GM06990 (cell line): ENCODE measurements at regions not wholly inside any gene's neighbourhood (a gene's known extent, or its start where the extent isn't known, plus 50 kb on each side); places are given as distances from the start of the nearest gene placed in this dataset.
"Not testable (repeated sequence)": the region's sequence is repeated elsewhere in the genome, so short reads cannot be mapped to it uniquely, and the experiment has no call there.

ENCODE experiments used
- DNase-seq: peaks from one replicate; pipeline ENCODE4 v3.0.0-alpha.2; 2011; ENCODE audit not compliant: insufficient read length; ENCODE audit errors: extremely low read depth
- H3K27me3 ChIP-seq: replicated peaks from 2 replicates; pipeline ENCODE4 v1.6.0; 2011; ENCODE audit warnings: low read length; ENCODE audit not compliant: control insufficient read depth, insufficient read depth
- H3K36me3 ChIP-seq: 2 replicates; pipeline ENCODE4 v1.5.1; 2011; ENCODE audit warnings: low read length; ENCODE audit not compliant: control insufficient read depth, insufficient read depth
- H3K4me3 ChIP-seq: replicated peaks from 2 replicates; pipeline ENCODE4 v1.5.1; 2011; ENCODE audit warnings: low read depth, mild to moderate bottlenecking, control low read depth, low read length
- TF ChIP-seq, protein P1 (sequence below): IDR thresholded peaks from 2 replicates; pipeline ENCODE4 v1.5.1; 2011; ENCODE audit warnings: low read length, control low read depth, mild to moderate bottlenecking, inconsistent platforms; ENCODE audit not compliant: insufficient read depth, poor library complexity, severe bottlenecking

DNA sequence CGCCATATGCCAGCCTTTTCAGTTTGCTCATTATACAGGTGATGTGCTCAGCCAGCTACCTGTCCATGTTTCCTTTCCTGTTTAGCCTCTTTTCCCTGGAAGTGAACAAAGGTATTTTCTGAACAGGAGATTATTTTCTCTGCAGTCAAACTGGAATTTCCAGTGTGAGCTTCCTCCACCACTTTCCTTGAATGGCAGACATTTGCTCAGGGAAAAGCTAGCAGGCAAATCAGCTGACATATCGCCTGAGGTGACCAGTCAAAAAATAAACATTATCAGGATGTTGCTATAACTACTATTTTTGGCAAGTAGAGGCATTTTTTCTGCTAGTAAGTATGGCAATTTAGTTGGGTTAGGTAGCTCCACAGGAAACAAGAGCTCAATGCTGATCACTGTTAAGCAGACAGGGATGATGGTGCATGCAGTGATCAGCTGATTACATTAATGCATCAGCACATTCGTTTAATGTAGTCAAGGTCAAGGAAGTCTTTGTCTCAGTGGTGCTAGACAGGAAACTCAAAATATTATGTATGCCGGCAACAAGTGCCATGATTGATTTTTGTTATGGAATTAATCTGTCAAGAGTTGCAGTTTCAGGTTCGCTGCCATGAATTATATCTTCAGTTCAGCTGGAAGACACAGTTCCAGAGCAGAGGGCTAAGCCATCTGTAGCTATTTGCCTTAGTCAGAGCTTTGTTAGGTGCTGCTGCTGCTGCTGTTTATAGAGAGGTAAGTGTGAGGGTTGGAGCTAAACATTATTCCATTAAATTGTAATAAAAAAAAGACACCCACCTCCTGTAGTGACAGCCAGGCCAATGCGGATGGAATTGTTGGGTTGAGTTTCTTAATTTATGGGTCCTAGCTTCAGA, 179.7 kb upstream of the ST6GALNAC5 start:
- Histone ChIP-seq H3K36me3 (no peaks in the 10 kb centered on the region), H3K27me3 (no peaks in the 10 kb centered on the region), H3K4me3 (no peak overlapping the region)
- DNase-seq = no peak
- TF ChIP-seq, protein P1, sequence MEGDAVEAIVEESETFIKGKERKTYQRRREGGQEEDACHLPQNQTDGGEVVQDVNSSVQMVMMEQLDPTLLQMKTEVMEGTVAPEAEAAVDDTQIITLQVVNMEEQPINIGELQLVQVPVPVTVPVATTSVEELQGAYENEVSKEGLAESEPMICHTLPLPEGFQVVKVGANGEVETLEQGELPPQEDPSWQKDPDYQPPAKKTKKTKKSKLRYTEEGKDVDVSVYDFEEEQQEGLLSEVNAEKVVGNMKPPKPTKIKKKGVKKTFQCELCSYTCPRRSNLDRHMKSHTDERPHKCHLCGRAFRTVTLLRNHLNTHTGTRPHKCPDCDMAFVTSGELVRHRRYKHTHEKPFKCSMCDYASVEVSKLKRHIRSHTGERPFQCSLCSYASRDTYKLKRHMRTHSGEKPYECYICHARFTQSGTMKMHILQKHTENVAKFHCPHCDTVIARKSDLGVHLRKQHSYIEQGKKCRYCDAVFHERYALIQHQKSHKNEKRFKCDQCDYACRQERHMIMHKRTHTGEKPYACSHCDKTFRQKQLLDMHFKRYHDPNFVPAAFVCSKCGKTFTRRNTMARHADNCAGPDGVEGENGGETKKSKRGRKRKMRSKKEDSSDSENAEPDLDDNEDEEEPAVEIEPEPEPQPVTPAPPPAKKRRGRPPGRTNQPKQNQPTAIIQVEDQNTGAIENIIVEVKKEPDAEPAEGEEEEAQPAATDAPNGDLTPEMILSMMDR = no peak

DNA sequence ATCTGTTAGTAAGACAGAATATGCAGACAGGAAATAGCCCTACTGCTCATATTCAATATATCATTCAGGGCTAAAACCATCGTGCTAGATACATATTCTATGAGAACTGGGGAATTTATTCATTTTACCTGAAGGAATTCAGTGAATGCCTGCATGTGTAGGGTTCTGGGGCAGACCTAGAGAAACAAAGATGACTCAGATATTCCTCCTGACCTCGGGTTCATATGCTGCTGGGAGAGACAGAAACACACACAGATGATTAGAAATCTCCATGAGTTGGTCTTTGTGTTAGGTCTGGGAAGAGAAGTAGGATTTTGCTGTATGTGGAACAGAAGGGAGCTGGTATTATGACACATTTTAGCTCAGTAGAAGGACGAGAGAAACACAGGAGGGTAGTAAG, 176.5 kb upstream of the ST6GALNAC5 start:
- no peak overlapping the region for H3K4me3 ChIP-seq
- DNase-seq = no peak
- no peaks in the 10 kb centered on the region for H3K27me3 ChIP-seq
- TF ChIP-seq, protein P1 = no peak
- no peaks in the 10 kb centered on the region for H3K36me3 ChIP-seq

DNA sequence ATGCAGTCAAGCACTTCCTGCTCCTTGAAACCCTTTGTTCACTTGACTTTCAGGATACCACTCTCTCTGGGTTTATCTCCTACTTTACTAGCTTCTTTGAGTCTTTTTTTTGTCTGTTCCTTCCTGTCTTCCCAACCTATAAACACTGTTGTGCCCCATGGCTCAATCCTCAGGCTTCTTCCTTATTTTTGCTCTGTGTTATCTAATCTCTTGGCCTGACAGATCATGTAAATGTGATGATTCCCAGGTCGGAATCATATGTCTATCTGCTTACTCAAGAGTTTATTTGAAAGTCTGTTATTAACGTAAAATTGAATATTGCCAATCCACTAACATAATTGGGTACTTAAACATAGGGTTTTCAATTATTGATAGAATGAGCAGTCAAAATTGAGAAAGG, 171.7 kb upstream of the ST6GALNAC5 start:
- Histone ChIP-seq H3K4me3 (no peak overlapping the region), H3K27me3 (no peaks in the 10 kb centered on the region), H3K36me3 (no peaks in the 10 kb centered on the region)
- no peak for DNase-seq
- TF ChIP-seq, protein P1 = no peak

DNA sequence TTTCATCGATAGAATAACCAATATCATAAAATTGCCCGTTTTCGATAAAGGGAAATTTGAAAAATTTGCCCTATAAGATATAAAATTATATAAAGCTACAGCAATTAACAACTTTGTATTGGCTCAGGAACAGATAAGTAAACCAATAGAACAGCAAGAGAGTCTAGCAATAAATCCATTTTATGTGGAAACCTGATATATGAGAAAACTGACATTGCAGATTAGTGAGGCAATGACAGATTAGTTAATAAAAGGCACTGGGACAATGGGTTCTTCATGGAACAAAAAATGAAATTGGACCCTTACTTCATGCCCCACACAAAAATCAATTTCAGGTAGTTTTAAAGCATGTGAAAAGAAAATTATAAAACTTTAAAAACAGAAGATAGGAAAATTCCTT, 169.9 kb upstream of the ST6GALNAC5 start:
- DNase-seq = no peak
- H3K4me3 ChIP-seq = no peak overlapping the region
- TF ChIP-seq, protein P1 = no peak
- H3K36me3 ChIP-seq = no peaks in the 10 kb centered on the region
- H3K27me3 ChIP-seq = no peaks in the 10 kb centered on the region

DNA sequence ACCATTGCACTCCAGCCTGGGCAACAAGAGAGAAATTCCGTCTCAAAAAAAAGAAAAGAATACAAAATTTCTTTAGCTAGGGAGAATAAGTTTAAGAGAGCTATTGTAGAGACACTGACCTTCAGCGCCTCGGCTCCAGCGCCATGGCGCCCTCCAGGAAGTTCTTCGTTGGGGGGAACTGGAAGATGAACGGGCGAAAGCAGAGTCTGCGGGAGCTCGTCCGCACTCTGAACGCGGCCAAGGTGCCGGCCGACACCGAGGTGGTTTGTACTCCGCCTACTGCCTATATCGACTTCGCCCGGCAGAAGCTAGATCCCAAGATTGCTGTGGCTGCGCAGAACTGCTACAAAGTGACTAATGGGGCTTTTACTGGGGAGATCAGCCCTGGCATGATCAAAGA, 167.6 kb upstream of the ST6GALNAC5 start:
- H3K36me3 ChIP-seq, H3K4me3 ChIP-seq, DNase-seq, H3K27me3 ChIP-seq: not testable (repeated sequence)

DNA sequence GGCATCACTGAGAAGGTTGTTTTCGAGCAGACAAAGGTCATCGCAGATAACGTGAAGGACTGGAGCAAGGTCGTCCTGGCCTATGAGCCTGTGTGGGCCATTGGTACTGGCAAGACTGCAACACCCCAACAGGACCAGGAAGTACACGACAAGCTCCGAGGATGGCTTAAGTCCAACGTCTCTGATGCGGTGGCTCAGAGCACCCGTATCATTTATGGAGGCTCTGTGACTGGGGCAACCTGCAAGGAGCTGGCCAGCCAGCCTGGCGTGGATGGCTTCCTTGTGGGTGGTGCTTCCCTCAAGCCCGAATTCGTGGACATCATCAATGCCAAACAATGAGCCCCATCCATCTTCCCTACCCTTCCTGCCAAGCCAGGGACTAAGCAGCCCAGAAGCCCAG, 167.1 kb upstream of the ST6GALNAC5 start:
- not testable (repeated sequence) for DNase-seq, H3K36me3 ChIP-seq, H3K27me3 ChIP-seq, H3K4me3 ChIP-seq

DNA sequence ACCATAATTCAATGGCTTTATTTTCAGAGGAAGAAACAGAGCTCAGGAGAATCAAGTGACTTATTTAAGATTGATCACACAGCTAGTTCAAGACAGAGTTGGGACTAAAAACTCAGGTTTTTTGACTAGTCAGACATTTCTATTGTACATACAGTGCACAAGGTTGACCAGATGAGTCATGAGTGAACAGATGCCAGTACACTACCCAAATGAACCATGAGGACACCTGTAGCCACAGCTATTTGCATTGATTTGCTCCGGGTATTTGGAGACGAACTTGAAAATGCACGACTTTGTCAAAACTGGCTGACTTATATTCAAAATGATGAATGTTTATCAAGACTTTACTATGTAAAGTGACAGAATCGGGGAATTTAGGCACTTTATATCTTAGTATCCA, 161.7 kb upstream of the ST6GALNAC5 start:
- Histone ChIP-seq H3K4me3 (no peak overlapping the region), H3K36me3 (no peaks in the 10 kb centered on the region), H3K27me3 (no peaks in the 10 kb centered on the region)
- DNase-seq = no peak
- TF ChIP-seq, protein P1 = no peak
